ENCODE measurements at regions not wholly inside any gene's neighbourhood (a gene's known extent, or its start where the extent isn't known, plus 50 kb on each side); places are given as distances from the start of the nearest gene placed in this dataset.

DNA sequence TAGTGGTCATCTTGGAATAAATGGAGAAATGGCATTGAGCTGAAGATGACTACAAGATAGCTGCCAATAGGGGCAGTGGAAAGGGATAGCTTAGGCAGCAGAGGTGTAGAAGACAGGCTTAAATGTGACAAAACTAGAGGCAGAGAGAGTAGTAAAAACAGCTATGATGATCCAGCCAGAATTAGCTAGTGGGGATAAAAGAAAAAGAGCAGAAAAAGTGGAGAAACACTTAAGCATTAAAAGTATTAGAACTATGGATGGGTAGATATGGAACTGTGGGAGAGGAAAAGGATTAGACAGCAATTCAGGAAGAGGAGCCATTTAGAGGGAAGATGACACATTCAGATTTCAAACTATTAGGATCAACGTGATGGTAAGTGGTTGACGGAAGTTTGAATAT is 202.5 kb upstream of the SAMSN1 start:
- 56 to 87% (median 86%) methylated on average over 2 of the region's 2 CpGs for WGBS, 5 donors
- Histone ChIP-seq H3K9me3 (peaks cover 0 to 5% (median 2%) of the 10 kb centered on the region in 4 donors), H3K36me3 (no peaks in the 10 kb centered on the region), H3K4me3 (no peak overlapping the region), H3K27me3 (no peaks in the 10 kb centered on the region), H3K27ac (no peak overlapping the region), H3K4me1 (no peaks in the 10 kb centered on the region)
- intact Hi-C loops (cut with DNase I; ENCODE audit: low total_unique reads), result no loop called here
- no peak for TF ChIP-seq EP300 (IDR thresholded peaks at IDR 0.05)
- TF ChIP-seq, protein P1, sequence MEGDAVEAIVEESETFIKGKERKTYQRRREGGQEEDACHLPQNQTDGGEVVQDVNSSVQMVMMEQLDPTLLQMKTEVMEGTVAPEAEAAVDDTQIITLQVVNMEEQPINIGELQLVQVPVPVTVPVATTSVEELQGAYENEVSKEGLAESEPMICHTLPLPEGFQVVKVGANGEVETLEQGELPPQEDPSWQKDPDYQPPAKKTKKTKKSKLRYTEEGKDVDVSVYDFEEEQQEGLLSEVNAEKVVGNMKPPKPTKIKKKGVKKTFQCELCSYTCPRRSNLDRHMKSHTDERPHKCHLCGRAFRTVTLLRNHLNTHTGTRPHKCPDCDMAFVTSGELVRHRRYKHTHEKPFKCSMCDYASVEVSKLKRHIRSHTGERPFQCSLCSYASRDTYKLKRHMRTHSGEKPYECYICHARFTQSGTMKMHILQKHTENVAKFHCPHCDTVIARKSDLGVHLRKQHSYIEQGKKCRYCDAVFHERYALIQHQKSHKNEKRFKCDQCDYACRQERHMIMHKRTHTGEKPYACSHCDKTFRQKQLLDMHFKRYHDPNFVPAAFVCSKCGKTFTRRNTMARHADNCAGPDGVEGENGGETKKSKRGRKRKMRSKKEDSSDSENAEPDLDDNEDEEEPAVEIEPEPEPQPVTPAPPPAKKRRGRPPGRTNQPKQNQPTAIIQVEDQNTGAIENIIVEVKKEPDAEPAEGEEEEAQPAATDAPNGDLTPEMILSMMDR (IDR thresholded peaks at IDR 0.05), result no peak
- TF ChIP-seq POLR2AphosphoS5 (IDR thresholded peaks at IDR 0.05), result no peak
- TF ChIP-seq POLR2A (IDR thresholded peaks at IDR 0.05), result no peak
- DNase-seq, result no peak

DNA sequence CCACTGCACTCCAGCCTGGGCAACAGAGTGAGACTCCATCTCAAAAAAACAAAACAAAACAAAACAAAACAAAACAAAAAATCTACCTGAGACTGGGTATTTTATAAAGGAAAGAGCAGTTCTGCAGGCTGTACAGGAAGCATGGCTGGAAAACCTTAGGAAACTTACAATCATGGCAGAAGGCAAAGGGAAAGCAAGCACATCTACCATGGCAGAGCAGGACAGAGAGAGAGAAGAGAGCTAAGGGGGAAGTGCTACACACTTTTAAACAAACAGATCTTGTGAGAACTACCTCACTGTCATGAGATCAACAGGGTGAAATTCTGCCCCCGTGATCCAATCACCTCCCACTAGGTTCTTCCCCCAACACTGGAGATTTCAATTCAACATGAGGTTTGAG is 198.3 kb upstream of the SAMSN1 start:
- Histone ChIP-seq H3K36me3 (no peaks in the 10 kb centered on the region), H3K9me3 (peaks cover 0 to 5% (median 2%) of the 10 kb centered on the region in 4 donors), H3K27ac (no peak overlapping the region), H3K27me3 (no peaks in the 10 kb centered on the region), H3K4me3 (no peak overlapping the region), H3K4me1 (no peaks in the 10 kb centered on the region)
- intact Hi-C loops (cut with DNase I; ENCODE audit: low total_unique reads), result no loop called here
- no peak for TF ChIP-seq POLR2AphosphoS5 (IDR thresholded peaks at IDR 0.05)
- TF ChIP-seq POLR2A (IDR thresholded peaks at IDR 0.05), result no peak
- TF ChIP-seq, protein P1 (IDR thresholded peaks at IDR 0.05), result no peak
- no peak for TF ChIP-seq EP300 (IDR thresholded peaks at IDR 0.05)
- WGBS, 5 donors, result 85 to 100% (median 95%) methylated on average over 1 of the region's 1 CpG
- no peak for DNase-seq

DNA sequence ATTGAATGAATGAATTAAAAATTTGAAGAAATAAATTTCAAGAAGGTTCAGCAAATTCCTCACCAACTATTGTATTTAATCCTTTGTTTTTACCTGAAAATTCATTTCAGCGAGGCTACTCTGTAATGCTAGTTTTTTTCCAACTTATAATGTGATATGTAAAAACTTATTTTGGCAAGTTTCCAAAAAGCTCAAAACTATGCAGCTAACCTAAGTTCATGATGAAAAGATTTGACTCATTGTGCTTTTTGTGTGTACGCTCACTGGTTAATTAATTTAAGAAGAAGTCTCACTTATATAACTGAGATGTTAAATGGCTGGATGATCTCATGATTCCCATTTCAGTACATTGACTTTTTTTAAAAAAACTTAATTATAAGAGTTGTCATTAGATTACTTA is 196.0 kb upstream of the SAMSN1 start:
- Histone ChIP-seq H3K9me3 (peaks cover 0 to 5% (median 2%) of the 10 kb centered on the region in 4 donors), H3K36me3 (no peaks in the 10 kb centered on the region), H3K4me3 (no peak overlapping the region), H3K27ac (no peak overlapping the region), H3K4me1 (peaks cover 0 to 12% (median 0%) of the 10 kb centered on the region in 4 donors), H3K27me3 (no peaks in the 10 kb centered on the region)
- 56 to 71% (median 58%) methylated on average over 2 of the region's 2 CpGs for WGBS, 5 donors
- DNase-seq, result no peak
- TF ChIP-seq EP300 (IDR thresholded peaks at IDR 0.05), result no peak
- TF ChIP-seq, protein P1 (IDR thresholded peaks at IDR 0.05), result no peak
- no peak for TF ChIP-seq POLR2A (IDR thresholded peaks at IDR 0.05)
- TF ChIP-seq POLR2AphosphoS5 (IDR thresholded peaks at IDR 0.05), result no peak
- intact Hi-C loops (cut with DNase I; ENCODE audit: low total_unique reads), result no loop called here

DNA sequence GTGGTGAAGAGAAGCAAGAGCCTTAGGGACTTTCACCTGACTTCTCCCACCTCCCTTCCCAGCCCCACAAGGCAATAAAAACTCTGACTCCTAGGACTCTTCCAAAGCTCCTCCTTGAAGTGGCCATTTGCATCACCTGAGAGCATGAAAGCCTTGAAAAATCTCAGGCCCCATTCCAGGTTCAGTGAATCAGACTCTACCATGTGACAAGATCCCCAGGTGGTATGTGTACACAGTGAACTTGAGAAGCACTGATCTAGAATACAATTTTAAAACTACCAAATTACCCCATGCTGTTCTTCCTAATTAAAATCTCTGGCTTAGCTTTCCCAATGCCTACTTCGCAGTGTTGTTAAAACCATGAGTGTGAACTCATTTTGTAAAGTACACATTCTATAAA is 195.1 kb upstream of the SAMSN1 start:
- 33 to 60% (median 38%) methylated on average over 1 of the region's 1 CpG for WGBS, 5 donors
- Histone ChIP-seq H3K9me3 (peaks cover 0 to 5% (median 2%) of the 10 kb centered on the region in 4 donors), H3K27me3 (no peaks in the 10 kb centered on the region), H3K4me3 (no peak overlapping the region), H3K4me1 (peaks cover 0 to 13% (median 0%) of the 10 kb centered on the region in 4 donors), H3K27ac (no peak overlapping the region), H3K36me3 (no peaks in the 10 kb centered on the region)
- intact Hi-C loops (cut with DNase I; ENCODE audit: low total_unique reads), result no loop called here
- TF ChIP-seq EP300 (IDR thresholded peaks at IDR 0.05) (no peak), POLR2A (IDR thresholded peaks at IDR 0.05) (no peak), POLR2AphosphoS5 (IDR thresholded peaks at IDR 0.05) (no peak)
- TF ChIP-seq, protein P1 (IDR thresholded peaks at IDR 0.05), result no peak
- DNase-seq, result no peak
